ENCODE measurements at regions not wholly inside any gene's neighbourhood (a gene's known extent, or its start where the extent isn't known, plus 50 kb on each side); places are given as distances from the start of the nearest gene placed in this dataset.

GRCh38 chr1:34379911-34380310 lies 203.2 kb downstream of the C1orf94 start:
- no peak for DNase-seq (ENCODE audit: low read depth)
- H3K4me3 ChIP-seq (ENCODE audit: low read depth, low read length) = no peak overlapping the region

GRCh38 chr1:34380526-34381124 lies 203.9 kb downstream of the C1orf94 start:
- DNase-seq (ENCODE audit: low read depth) = no peak
- no peak overlapping the region for H3K4me3 ChIP-seq (ENCODE audit: low read depth, low read length)
- no peak for TF ChIP-seq CTCF (IDR thresholded peaks at IDR 0.05; ENCODE audit: insufficient read depth, low read length)

More at GRCh38 chr1:34379911-34380310, 203.2 kb downstream of the C1orf94 start:
- no peak for TF ChIP-seq CTCF (IDR thresholded peaks at IDR 0.05; ENCODE audit: insufficient read depth, low read length)

- no peak for TF ChIP-seq CTCF (IDR thresholded peaks at IDR 0.05; ENCODE audit: insufficient read depth, low read length)
- no peak for DNase-seq (ENCODE audit: low read depth)
- no peak overlapping the region for H3K4me3 ChIP-seq (ENCODE audit: low read depth, low read length)
These were observed 213.3 kb downstream of the C1orf94 start for GRCh38 chr1:34389974-34390373.

DNA sequence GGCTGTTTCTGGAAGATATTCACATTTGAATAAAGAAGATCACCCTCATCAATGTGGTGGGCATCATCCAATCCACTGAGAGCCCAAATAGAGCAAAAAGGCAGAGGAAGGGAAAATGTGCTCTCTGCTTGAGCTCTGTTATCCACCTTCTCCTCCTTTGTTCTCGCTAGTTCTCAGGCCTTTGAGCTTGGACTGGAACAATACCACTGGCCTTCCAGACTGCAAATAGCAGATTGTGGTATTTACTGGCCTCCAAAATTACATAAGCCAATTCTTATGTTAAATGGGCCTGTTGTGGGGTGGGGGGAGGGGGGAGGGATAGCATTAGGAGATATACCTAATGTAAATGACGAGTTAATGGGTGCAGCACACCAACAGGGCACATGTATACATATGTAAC lies 219.3 kb downstream of the C1orf94 start:
- no peak for TF ChIP-seq CTCF (IDR thresholded peaks at IDR 0.05; ENCODE audit: insufficient read depth, low read length)
- DNase-seq (ENCODE audit: low read depth) = no peak
- H3K4me3 ChIP-seq (ENCODE audit: low read depth, low read length) = no peak overlapping the region

DNA sequence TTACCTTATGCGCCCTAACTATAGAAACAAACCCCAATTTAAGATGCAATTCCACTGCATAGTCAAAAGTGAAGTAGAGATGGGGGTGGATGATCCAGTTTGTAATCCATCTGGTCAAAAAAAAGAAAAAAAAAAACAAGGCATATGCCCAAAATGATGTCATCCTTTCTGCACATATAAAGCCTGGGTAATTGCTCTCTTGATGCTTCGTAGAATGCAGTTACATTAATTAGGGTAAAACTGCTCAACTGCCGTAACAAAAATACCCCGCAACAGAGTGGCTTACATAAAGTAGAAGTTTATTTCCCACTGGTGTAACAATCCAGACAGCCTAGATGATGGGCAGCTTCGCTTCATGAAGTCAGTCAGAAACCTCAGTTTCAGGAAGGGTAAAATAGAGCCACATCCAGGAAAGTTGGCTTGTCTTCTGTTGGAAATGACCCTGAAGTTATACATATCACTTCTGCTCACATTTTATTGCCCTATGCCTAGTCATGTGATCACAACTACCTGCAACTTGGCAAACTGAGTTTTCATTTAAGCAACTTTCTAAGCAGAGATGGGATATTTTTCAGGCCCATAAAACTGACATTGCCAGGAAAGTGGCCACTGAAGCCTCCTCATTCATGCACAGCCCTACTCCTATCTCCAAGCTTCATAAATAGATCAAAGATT lies 221.7 kb downstream of the C1orf94 start:
- no peak for DNase-seq (ENCODE audit: low read depth)
- no peak overlapping the region for H3K4me3 ChIP-seq (ENCODE audit: low read depth, low read length)
- TF ChIP-seq CTCF (IDR thresholded peaks at IDR 0.05; ENCODE audit: insufficient read depth, low read length) = no peak

DNA sequence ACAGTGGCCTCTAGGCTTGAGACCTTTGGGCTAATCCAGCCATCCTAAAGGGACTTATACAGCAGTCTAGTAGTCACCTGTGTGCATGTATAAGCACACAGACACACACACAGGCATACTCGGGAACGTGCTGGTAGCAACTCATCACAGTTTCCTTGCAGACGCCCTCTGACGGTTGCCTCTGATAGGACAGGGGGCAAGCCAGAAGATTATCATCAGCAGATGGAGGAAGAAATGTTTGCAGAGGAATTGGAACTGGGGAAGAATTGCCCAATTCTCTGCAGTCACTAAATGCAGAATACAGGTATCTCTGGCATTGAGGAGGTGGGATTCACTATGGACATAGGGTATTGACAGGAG lies 222.2 kb downstream of the C1orf94 start:
- no peak for DNase-seq (ENCODE audit: low read depth)
- no peak for TF ChIP-seq CTCF (IDR thresholded peaks at IDR 0.05; ENCODE audit: insufficient read depth, low read length)
- no peak overlapping the region for H3K4me3 ChIP-seq (ENCODE audit: low read depth, low read length)

GRCh38 chr1:34400675-34401074 lies 224.0 kb downstream of the C1orf94 start:
- TF ChIP-seq CTCF (IDR thresholded peaks at IDR 0.05; ENCODE audit: insufficient read depth, low read length) = no peak
- no peak overlapping the region for H3K4me3 ChIP-seq (ENCODE audit: low read depth, low read length)
- DNase-seq (ENCODE audit: low read depth) = no peak
